K562 (cell line): ENCODE measurements at regions not wholly inside any gene's neighbourhood (a gene's known extent, or its start where the extent isn't known, plus 50 kb on each side); places are given as distances from the start of the nearest gene placed in this dataset.

ENCODE experiments used
- ATAC-seq: fragments of 200-7000 bp; cut with Tn5 transposase; 3 replicates; pipeline ENCODE4 v1.9.1; 2020; ENCODE audit warnings: moderate library complexity
- BruUV-seq: library from RNA; stranded (reverse); fragments of 400-500 nt; replicated peaks from 2 replicates; lab custom pipeline; 2021; lab: Mats Ljungman, UMichigan
- CTCF ChIA-PET: fragments of 300-600 bp; formaldehyde crosslinking; extraction: SDS; loops from one replicate; lab custom pipeline; 2021; ENCODE audit warnings: low intra/inter-chr PET ratio; lab: Yijun Ruan, JAX
- POLR2A ChIA-PET: fragments of 300-600, 350-650 bp; sonication (Branson Sonifier 250); formaldehyde crosslinking; extraction: SDS; loops from one replicate; lab custom pipeline; 2021; ENCODE audit warnings: antibody characterized with exemption, inconsistent platforms; lab: Yijun Ruan, JAX
- DNase-seq, 4 experiments: peaks; one replicate each; pipeline versions ENCODE4 v3.0.0 to v3.0.0-alpha.2; 2011 to 2018; ENCODE audit warnings: low spot score in 3 of 4, mixed read lengths in 3 of 4; ENCODE audit errors: extremely low read depth in 1 of 4
- FAIRE-seq: peaks from 2 replicates; lab custom pipeline; 2011; peaks lifted over from hg19 to GRCh38; lab: Jason Lieb, UNC
- H2AFZ ChIP-seq: 2 replicates; pipeline ENCODE4 v1.6.0; 2011; ENCODE audit warnings: low read depth, low read length, control low read depth, inconsistent platforms
- H3K27ac ChIP-seq: fragments of 200-600 bp; 3 replicates; pipeline ENCODE4 v1.8.0; 2011; ENCODE audit warnings: low read depth, mild to moderate bottlenecking, control low read depth, inconsistent platforms, low read length, moderate library complexity, mixed read lengths; ENCODE audit errors: extremely low read depth
- H3K27me3 ChIP-seq, 2 experiments: fragments of 300-600 bp in 1 of 2; 2 replicates in 1 of 2; 3 replicates in 1 of 2; pipeline versions ENCODE4 v1.6.0 to v1.8.0; 2011; ENCODE audit warnings: inconsistent platforms in 2 of 2, low read length in 2 of 2, mild to moderate bottlenecking in 1 of 2, mixed read lengths in 1 of 2, moderate library complexity in 1 of 2; ENCODE audit not compliant: control insufficient read depth in 2 of 2, insufficient read depth in 2 of 2
- H3K36me3 ChIP-seq: fragments of 300-600 bp; 3 replicates; pipeline ENCODE4 v1.8.0; 2011; ENCODE audit warnings: mild to moderate bottlenecking, low read length, inconsistent platforms; ENCODE audit not compliant: control insufficient read depth, insufficient read depth
- H3K4me1 ChIP-seq, 2 experiments: fragments of 200-600 bp in 1 of 2; replicated peaks in 1 of 2; 2 replicates in 1 of 2; 3 replicates in 1 of 2; pipeline versions ENCODE4 v1.5.1 to v1.8.0; 2011; ENCODE audit warnings: inconsistent platforms in 2 of 2, low read length in 2 of 2, mild to moderate bottlenecking in 1 of 2, mixed read lengths in 1 of 2, moderate library complexity in 1 of 2; ENCODE audit not compliant: control insufficient read depth in 2 of 2, insufficient read depth in 2 of 2
- H3K4me2 ChIP-seq: 2 replicates; pipeline ENCODE4 v1.6.1; 2011; ENCODE audit warnings: low read length, control low read depth, inconsistent platforms, mixed read lengths; ENCODE audit not compliant: insufficient read depth
- H3K4me3 ChIP-seq: fragments of 200-600 bp; sonication (generic), shearing (Covaris generic); 2 replicates; pipeline ENCODE4 v1.5.1; 2016; ENCODE audit warnings: control low read depth, inconsistent platforms
- H3K79me2 ChIP-seq: fragments of 200-600 bp; 3 replicates; pipeline ENCODE4 v1.8.0; 2011; ENCODE audit warnings: low read length, inconsistent platforms; ENCODE audit not compliant: control insufficient read depth, insufficient read depth
- H3K9ac ChIP-seq, 2 experiments: 2 replicates each; pipeline versions ENCODE4 v1.6.0 to v1.6.1; 2011; ENCODE audit warnings: low read depth in 2 of 2, low read length in 2 of 2, control low read depth in 1 of 2, inconsistent platforms in 1 of 2, mild to moderate bottlenecking in 1 of 2, mixed read lengths in 1 of 2; ENCODE audit not compliant: insufficient read depth in 1 of 2
- H3K9me1 ChIP-seq: one replicate; pipeline ENCODE4 v1.6.0; 2011; ENCODE audit warnings: inconsistent platforms, mild to moderate bottlenecking, low read length, moderate library complexity; ENCODE audit not compliant: control insufficient read depth, insufficient read depth
- H3K9me3 ChIP-seq: replicated peaks from 2 replicates; pipeline ENCODE4 v1.5.1; 2011; ENCODE audit warnings: low read depth, low read length, inconsistent platforms; ENCODE audit not compliant: control insufficient read depth, insufficient read depth
- H4K20me1 ChIP-seq: replicated peaks from 2 replicates; pipeline ENCODE4 v1.6.1; 2011; ENCODE audit warnings: low read length, inconsistent platforms, mixed read lengths; ENCODE audit not compliant: control insufficient read depth, insufficient read depth
- CTBP1 ChIP-seq: fragments of 450-650 bp; IDR thresholded peaks from 2 replicates; pipeline ENCODE4 v1.6.1; 2016; ENCODE audit warnings: borderline replicate concordance
- KDM5B ChIP-seq: fragments of 200-600 bp; sonication (generic); IDR thresholded peaks from 2 replicates; pipeline ENCODE4 v1.6.1; 2012; ENCODE audit warnings: low read depth, mild to moderate bottlenecking, moderate library complexity, low read length, control low read depth, inconsistent platforms; ENCODE audit not compliant: insufficient replicate concordance
- RB1 ChIP-seq: fragments of 450-650 bp; IDR thresholded peaks from 2 replicates; pipeline ENCODE4 v1.6.1; 2017; ENCODE audit warnings: low read depth, mild to moderate bottlenecking
- RBM22 ChIP-seq: fragments of 200-400 bp; formaldehyde crosslinking; IDR thresholded peaks from 2 replicates; pipeline ENCODE4 v1.6.1; 2018; ENCODE audit warnings: low read length, low read depth; ENCODE audit not compliant: poor library complexity, severe bottlenecking
- TRIM24 ChIP-seq, 2 experiments: fragments of 450-650 bp; IDR thresholded peaks; 2 replicates each; pipeline ENCODE4 v1.6.1; 2016
- U2AF2 ChIP-seq: fragments of 200-400 bp; formaldehyde crosslinking; optimal IDR thresholded peaks from 2 replicates; pipeline ENCODE3; 2017; ENCODE audit warnings: low read depth, mild to moderate bottlenecking, low read length
- XRCC4 ChIP-seq: IDR thresholded peaks from one replicate; pipeline ENCODE4 v1.6.1; 2011; ENCODE audit not compliant: insufficient read depth, insufficient read length; ENCODE audit errors: extremely low read depth
- ZNF134 ChIP-seq: fragments of 250-450 bp; sonication (Bioruptor Pico); conservative IDR thresholded peaks from 2 replicates; pipeline ENCODE4 v1.4.0; 2020
- ZNF263 ChIP-seq: sonication (generic); formaldehyde crosslinking; IDR thresholded peaks from 2 replicates; pipeline ENCODE4 v1.8.0; 2022; ENCODE audit warnings: mild to moderate bottlenecking, missing genetic modification reagents, borderline replicate concordance
- ZNF583 ChIP-seq: fragments of 250-450 bp; sonication (Bioruptor Pico); IDR thresholded peaks from 2 replicates; pipeline ENCODE4 v1.4.0; 2020
- in situ Hi-C: fragments of 300-500 bp; cut with MboI; formaldehyde crosslinking; loops from 4 replicates; pipeline ENCODE4 v1.15.0; 2018; ENCODE audit warnings: inconsistent platforms, mixed read lengths
- intact Hi-C: fragments of 100-400 bp; cut with micrococcal nuclease; formaldehyde crosslinking; loops from 2 replicates; pipeline ENCODE4 v1.14.2; 2022
- TF ChIP-seq, protein P1 (sequence below): fragments of 250-450 bp; sonication (Bioruptor Pico); IDR thresholded peaks from 2 replicates; pipeline ENCODE4 v1.8.0; 2022; ENCODE audit warnings: moderate library complexity, mild to moderate bottlenecking, inconsistent platforms
- TF ChIP-seq, protein P2 (sequence below): sonication (generic); formaldehyde crosslinking; IDR thresholded peaks from 2 replicates; pipeline ENCODE4 v1.8.1; 2023; ENCODE audit warnings: mild to moderate bottlenecking, missing genetic modification reagents
- TF ChIP-seq, protein P3 (sequence below): sonication (generic); formaldehyde crosslinking; IDR thresholded peaks from 2 replicates; pipeline ENCODE4 v1.8.1; 2023; ENCODE audit warnings: mild to moderate bottlenecking, missing genetic modification reagents

DNA sequence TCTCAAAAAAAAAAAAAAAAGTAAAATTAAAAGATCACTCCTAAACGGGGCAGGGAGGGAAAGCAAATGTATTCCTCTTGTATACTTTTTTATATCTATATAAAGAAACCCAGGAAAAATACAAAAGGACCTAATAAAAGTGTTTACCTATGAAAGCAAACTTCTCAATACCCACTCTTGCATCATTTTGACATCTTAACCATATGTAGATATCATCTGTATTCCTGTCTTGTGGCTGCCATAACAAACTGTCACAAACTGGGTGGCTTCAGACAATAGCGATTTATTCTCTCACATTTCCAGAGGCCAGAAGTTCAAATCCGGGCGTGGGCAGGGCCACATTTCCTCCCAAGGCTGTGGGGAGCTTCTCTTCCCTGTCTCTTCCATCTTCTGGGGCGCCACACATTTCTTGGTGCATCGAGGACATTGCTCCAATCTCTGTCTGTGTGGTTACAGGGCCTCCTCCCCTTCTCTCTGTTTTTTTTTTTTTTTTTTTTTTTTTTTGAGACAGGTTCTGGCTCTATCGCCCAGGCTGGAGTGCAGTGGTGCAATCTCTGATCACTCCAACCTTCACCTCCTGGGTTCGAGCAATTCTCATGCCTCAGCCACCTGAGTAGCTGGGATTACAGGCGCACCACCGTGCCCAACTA lies 58.4 kb upstream of the IL17B start (continued):
- TF ChIP-seq KDM5B: no peak
- 0 out of 4 replicates have a peak, but pooled peaks of 1 of the 2 experiments have one; percentile 8 for TF ChIP-seq TRIM24 (IDR thresholded peaks at IDR 0.05)

DNA sequence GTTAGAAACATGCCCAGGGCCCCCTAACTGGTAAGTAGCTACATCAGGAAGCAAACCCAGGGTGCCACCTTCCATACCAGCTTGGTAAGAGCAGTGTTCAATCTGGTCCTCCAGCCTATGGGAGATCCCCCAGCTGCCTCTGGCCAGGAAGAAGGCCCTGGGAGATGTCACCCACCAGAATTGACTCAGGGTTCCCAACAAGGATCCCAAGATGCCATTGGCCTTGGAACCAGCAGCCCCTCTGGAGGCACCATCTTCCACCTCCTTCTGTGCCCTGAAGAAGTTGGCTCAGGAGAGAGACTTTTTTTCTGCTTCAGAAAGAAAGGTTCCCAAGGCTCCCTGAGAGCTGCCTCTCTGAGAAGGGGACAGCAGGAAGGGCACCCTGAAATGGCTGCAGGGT lies 56.6 kb upstream of the IL17B start:
- Histone ChIP-seq H2AFZ (no peak overlapping the region), H3K4me3 (no peak overlapping the region), H3K27ac (no peak overlapping the region), H3K36me3 (no peaks in the 10 kb centered on the region), H3K9ac (no peak overlapping the region), H3K9me1 (no peaks in the 10 kb centered on the region), H3K4me1 (peaks cover 6 to 29% of the 10 kb centered on the region in 2 experiments), H3K9me3 (no peaks in the 10 kb centered on the region), H3K79me2 (peaks cover 3% of the 10 kb centered on the region; the same call in 2 of the 3 replicates), H4K20me1 (no peaks in the 10 kb centered on the region), H3K4me2 (no peak overlapping the region), H3K27me3 (no peaks in the 10 kb centered on the region)
- BruUV-seq: no TSS peak
- ATAC-seq (no peak), FAIRE-seq (no peak), DNase-seq (no peak)
- TF ChIP-seq U2AF2 (no peak), RB1 (no peak), XRCC4 (no peak), RBM22 (no peak), ZNF263 (no peak), ZNF583 (CRISPR knock-in tag) (no peak), CTBP1 (no peak), ZNF134 (CRISPR knock-in tag) (no peak)
- TF ChIP-seq, protein P1, sequence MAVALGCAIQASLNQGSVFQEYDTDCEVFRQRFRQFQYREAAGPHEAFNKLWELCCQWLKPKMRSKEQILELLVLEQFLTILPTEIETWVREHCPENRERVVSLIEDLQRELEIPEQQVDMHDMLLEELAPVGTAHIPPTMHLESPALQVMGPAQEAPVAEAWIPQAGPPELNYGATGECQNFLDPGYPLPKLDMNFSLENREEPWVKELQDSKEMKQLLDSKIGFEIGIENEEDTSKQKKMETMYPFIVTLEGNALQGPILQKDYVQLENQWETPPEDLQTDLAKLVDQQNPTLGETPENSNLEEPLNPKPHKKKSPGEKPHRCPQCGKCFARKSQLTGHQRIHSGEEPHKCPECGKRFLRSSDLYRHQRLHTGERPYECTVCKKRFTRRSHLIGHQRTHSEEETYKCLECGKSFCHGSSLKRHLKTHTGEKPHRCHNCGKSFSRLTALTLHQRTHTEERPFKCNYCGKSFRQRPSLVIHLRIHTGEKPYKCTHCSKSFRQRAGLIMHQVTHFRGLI (CRISPR knock-in tag): no peak
- TF ChIP-seq, protein P2, sequence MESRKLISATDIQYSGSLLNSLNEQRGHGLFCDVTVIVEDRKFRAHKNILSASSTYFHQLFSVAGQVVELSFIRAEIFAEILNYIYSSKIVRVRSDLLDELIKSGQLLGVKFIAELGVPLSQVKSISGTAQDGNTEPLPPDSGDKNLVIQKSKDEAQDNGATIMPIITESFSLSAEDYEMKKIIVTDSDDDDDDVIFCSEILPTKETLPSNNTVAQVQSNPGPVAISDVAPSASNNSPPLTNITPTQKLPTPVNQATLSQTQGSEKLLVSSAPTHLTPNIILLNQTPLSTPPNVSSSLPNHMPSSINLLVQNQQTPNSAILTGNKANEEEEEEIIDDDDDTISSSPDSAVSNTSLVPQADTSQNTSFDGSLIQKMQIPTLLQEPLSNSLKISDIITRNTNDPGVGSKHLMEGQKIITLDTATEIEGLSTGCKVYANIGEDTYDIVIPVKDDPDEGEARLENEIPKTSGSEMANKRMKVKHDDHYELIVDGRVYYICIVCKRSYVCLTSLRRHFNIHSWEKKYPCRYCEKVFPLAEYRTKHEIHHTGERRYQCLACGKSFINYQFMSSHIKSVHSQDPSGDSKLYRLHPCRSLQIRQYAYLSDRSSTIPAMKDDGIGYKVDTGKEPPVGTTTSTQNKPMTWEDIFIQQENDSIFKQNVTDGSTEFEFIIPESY (CRISPR knock-in tag): no peak
- TF ChIP-seq, protein P3, sequence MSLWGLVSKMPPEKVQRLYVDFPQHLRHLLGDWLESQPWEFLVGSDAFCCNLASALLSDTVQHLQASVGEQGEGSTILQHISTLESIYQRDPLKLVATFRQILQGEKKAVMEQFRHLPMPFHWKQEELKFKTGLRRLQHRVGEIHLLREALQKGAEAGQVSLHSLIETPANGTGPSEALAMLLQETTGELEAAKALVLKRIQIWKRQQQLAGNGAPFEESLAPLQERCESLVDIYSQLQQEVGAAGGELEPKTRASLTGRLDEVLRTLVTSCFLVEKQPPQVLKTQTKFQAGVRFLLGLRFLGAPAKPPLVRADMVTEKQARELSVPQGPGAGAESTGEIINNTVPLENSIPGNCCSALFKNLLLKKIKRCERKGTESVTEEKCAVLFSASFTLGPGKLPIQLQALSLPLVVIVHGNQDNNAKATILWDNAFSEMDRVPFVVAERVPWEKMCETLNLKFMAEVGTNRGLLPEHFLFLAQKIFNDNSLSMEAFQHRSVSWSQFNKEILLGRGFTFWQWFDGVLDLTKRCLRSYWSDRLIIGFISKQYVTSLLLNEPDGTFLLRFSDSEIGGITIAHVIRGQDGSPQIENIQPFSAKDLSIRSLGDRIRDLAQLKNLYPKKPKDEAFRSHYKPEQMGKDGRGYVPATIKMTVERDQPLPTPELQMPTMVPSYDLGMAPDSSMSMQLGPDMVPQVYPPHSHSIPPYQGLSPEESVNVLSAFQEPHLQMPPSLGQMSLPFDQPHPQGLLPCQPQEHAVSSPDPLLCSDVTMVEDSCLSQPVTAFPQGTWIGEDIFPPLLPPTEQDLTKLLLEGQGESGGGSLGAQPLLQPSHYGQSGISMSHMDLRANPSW (CRISPR knock-in tag): no peak
- intact Hi-C loops (no loop called here), in situ Hi-C loops (no loop called here)
- ChIA-PET POLR2A (no interaction called here), CTCF (interaction anchor here (1.7 to 2.9 kb wide), 3 partner anchors 53 to 184 kb away, joined by 3 to 15 read pairs (median 9); no protein-coding TSS in a partner anchor)
